Hematopoietic multipotent progenitor cell treated with erythropoietin and hydrocortisone succinate and interleukin-3 and kit ligand, for 4 days (in vitro differentiated cells): ENCODE measurements at regions not wholly inside any gene's neighbourhood (a gene's known extent, or its start where the extent isn't known, plus 50 kb on each side); places are given as distances from the start of the nearest gene placed in this dataset.

Experiments used
- DNase-seq: peaks from one replicate; pipeline ENCODE4 v3.0.0-alpha.2; 2015

DNA sequence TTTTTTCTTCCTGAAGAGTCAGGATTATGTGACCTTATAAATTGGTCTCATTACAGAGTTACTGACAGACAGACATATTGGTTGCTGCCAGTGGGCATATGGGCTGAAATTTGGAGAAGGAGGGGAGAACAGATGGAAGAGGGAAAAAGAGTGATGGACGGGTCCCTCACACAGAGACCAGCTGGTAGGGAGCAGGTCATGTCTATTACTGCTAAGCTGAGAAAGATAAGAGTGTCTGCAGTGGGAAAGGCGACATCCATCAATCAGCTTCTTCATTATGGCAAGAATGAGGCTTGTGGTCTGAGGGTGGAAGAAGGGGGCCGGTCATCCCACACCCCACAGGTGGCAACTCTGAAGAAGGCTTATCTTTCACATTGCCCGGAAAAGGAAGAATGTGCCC, 353.8 kb upstream of the RSPO3 start:
- DNase-seq: no peak

DNA sequence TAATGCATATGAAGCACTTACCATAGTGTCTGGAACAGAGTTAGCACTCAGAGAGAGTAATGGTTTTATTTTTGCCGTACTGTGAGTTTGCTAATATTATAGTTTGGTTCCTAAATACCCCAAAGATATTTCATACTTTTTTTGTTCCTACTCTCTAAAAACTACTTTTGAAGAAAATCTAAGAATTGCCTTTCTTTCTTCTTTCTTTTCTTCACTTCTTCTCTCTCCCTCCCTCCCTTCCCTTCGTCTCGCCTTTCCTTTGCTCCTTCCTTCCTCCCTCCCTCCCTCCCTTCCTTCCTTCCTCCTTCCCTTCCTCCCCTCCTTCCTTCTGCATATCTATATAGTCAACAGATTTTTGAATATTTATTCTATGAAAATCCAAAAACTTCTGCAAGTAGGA, 351.7 kb upstream of the RSPO3 start:
- DNase-seq: no peak

DNA sequence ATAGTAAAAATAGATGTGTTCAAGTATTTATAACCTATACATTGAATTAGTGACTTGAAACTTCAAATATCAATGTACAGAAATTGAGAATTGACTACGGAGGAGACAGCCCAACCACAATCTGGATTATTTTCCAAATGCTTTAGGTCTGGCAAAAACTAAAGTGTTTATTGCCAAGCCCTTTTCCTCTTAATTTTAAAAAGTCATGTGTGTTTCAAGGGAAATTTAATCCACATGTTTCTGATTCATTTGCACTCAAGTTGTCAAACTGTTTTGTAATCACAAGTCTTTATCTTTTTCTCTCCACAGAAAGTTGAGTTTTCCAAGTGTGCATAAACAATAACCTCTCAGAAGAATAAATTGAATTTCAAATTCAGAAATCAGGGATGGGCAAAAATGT, 350.8 kb upstream of the RSPO3 start:
- no peak for DNase-seq

DNA sequence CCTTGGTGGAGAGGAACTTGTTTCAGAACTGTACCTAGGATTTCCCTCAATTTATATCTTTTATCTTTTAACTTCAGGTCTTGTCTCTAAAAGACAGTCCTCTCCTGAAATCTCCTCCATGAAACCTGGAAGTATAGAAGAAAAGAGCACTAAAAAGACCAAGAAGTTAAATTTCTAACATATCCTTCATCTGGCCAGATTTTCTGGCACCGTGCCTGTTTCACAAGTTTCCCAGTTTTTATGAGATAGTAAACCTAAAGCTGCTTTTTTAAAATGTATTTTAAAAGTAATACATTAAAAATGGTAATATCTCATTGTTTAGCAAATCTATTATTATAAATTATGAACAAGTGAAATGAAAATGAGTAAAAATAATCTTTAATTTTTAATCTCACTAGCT, 348.3 kb upstream of the RSPO3 start:
- no peak for DNase-seq

DNA sequence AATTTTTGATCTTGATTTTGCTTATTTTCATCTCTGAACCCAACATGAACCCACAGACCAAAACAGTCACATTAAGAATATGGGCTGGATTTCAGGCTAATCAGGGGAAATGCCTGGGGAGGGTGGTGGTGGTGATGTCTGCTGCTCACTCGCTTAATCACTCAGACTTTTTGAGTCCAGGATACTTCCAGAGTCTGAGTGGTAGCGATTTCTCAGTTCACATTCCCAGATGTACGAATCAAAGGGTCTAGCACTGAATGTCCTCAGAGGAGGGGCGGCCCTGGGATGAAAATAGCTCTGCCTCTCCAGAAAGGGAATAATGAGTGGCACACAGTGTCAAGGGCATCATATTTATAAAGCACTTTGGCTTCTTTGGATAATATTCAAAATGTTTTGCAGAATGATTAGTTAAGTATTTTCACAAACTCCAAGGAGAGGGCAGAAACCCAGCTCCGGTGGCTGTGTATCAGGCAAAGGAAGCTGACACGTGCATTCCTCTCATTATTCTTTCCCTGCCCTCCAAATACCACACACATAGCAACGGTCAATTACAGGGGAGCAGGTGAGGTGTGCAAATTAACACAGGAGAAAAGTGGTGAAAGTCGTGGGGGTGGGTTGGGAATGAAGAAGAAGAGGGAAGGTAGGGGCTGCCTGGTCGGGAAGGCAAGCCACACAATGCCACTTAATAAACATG, 345.2 kb upstream of the RSPO3 start:
- DNase-seq: no peak

DNA sequence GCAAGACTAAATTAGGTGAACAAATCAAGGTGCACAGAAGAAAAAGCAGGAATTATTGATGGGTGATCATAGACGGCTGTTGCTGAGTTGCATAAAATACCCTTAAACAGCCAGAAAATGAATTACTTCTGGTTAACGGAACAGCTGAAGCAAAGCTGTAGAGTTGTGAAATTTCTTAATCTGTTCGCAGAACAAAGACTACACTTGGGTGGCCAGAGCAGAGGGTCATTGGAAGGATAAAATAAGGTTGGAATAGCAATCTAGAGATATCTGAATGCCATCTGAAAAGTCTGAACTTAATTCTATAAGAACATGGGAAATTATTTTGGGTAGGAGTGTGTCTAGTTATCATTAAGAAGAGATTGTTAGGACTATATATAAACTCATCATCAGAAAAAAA, 339.1 kb upstream of the RSPO3 start:
- DNase-seq: no peak

DNA sequence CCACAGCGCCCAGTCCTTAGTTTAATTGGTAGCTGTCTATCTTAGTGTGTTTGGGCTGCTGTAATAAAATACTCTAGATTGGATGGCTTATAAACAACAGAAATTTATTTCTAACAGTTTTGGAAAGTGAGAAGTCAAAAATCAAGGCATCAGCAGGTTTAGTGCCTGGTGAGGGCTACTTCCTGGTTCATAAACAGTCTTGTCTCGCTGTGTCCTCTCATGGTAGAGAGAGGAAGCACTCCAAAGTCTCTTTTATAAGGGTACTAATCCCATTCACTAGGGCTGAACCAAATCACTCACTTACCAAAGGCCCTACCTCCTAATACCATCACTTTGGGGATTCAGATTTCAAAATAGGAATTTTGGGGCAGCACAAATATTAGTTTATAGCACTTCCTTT, 336.9 kb upstream of the RSPO3 start:
- no peak for DNase-seq

DNA sequence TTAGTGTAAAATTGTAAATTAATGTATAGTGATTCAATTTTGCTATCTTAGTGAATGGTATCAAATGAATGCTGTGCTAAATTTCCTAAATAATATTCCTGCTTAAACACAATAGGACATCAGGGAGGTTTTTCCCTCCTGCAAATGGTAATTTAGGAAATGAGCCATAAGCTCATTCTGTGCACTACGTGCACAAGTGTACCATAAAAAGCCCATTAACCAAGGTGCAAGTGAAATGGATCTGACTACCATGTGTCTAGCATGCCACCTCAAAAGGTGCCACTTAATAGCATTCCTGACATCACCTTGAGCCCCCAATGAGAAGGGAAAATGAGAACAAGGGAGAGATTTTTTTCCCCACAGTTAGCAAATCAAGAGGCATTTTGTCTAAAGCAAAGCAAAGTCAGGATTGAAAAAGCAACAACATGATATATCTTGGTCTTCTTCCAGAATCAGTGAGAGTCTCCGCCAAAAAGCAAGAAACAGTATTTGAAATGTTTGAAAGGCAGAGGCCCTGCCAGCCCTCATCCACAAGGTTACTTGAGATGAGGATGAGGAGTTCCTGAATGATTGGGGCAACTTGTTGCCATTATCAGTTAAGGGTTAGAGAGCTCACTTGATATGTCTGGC, 334.2 kb upstream of the RSPO3 start:
- DNase-seq: no peak

DNA sequence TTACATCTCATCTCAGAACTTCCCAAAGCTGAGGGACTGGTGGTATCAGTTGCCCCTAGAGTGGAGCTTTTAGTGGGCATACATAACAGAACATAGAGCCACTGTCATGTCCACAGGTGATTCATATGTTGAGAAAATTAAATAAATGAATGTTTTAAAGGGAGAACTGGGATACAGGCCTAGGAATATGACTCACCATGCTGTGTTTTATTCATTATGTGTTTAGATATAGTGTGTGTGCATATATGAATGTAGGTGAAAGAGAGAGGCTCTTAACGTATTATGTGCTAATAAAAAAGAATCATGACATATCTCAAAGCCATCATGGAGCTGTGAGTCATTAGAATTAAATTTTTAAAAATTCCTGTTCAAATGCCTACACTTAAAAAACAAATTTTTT, 332.2 kb upstream of the RSPO3 start:
- no peak for DNase-seq

DNA sequence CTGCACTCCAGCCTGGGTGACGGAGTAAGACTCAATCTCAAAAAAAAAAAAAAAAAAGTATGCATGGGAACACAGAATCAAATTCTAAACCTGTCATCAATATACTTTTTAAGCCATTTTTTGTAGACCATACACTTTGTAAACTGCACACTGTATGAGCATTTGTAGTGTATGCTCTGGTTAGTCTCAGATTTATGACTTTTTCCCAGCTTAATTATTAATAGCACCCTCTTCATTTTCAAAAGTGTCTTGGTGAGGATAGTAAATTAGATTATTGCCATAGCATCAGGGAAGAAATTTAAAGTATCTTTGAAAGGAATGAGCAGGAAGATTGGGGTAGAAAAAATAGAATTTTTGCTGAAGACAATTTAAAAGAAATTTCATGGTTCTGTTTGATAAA, 330.8 kb upstream of the RSPO3 start:
- no peak for DNase-seq

DNA sequence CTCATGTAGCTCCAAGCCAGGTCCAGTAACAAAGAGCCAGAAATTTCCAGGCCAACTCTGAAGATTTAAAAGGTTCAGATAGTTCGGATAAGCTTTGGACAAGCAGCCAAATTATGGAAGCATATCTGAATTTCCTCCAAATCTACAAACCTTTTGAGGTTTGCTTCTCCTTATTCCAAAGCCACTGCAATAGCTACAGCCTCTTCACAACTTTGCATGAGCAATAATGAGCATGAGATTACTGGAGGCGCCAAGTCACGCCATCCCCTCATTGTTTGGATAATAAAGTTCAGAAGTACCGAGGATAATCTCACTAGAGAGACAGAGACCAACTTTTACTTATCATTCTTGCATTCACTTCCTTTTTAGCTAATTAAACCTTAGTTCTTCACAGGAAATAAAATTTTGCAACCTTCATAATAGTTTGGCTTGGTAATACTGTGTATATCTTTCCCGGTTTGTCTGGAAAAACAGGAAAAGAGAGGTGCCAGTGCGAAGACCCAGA, 329.6 kb upstream of the RSPO3 start:
- DNase-seq: no peak

DNA sequence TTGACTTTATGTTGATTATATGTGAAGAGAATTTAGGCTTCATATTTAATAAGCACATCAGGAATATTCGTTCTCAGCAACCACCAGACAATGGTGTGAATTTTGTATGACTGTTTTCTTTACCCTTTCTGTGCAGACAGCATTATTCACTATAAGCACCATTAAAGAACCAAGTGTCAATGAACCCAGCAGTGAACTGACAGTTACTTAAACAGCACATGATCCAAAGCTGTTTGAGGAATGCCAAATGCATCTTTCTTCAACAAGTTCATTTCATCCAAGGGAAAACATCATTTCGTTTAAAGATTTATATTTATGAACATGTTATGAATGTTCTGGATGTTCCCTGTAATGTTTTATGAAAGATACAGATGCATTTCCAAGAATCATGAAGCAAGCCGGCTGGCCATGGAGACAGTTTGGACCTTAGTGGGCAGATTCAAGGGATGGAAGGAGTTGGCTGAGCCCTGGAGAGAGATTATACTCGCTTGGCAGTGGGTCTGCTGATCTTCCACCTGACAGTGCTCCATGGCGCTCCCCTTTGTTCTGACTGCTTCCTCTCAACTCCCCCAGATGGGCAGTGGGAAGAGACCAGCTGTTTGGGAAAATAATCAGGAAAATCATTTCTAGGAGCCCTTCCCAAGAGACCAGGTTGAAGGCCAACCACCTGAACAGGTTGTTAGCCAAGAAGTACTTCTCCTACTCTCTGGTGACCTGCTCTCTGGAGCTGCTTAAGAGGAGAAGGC, 326.0 kb upstream of the RSPO3 start:
- no peak for DNase-seq

DNA sequence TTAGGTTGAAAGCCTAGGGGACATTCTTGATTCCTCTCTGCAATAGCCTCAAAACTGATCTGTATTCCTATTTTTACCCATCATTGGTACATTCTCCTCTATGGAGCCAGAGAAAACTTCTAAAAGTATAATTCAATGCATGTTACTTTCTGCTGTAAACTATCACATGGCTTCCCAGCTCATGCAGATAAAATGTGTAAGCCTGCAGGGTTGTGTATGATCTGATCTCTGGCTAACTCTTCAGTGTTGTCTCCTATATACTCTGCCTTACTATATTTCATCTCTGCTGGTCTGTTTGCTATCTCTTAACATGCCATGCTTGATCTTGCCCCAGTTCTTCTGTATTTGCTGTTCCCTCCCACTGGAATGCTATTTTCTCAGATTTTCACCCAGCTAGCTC, 323.3 kb upstream of the RSPO3 start:
- no peak for DNase-seq

DNA sequence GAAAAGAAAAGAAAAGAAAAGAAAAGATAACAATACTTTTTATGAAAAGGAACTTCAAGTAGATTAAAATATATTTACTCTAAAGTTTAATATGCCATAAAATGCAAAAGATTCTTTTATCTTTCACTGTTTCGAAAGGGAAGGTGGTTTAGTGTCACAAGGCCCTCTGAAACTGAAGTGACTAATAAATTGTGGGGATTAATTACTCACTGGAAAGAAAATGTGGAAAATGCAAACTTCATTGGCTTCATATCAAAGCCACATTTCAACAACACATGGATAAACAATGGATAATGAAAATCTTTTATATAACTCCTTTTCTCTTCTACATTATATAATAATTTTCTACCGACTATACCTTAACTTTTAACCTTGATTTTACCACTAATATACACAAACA, 320.5 kb upstream of the RSPO3 start:
- DNase-seq: no peak

DNA sequence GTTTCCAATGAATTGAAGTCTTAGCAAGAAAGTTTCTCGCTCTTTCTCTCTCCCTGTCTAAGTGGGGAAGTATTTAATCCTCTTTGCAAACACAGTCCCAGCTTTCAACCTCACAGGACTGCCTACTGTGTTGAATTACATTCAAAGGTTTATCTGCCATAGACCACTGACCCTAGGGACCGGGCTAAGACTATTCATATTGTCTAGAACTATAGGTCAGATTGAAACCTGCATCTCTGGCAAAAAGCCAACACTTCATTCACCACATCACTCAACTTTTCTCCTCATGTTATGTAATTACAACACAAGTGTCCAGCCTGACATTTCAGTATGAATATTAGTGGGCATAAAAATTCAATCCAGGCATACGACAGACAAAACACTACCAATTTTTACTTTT, 314.7 kb upstream of the RSPO3 start:
- DNase-seq: no peak

DNA sequence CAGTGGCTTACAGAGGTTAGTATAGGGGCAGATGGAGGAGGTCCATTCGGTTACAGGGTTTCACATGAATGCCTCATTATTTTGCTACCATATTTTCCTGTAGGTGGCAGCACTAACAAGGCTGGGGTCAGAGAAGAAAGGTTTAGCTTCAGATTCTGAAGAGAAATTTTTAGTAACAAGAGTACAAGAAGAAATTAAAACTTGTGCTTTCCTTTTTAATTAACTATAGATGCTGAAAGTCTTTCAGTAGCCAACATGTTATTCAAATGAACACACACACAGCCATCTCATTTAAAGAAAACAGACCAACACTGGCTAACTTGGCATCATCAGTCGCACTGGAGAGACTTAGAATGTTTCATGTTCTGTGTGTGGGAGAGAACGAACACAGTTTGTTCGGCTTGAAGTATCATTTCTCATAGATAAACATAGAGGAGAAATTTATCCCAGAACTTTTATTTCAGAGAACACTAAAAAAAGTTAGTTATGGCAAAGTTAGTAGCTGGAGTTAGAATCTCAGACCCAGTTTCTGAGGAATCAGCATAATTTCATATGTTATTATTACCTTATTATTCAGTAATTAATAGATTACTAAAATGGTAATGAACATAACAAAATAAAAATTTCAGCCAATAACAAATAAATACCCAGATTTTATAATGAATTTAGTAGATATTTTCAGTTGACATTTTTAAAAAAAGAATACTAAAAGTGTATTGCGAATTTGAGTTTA, 314.0 kb upstream of the RSPO3 start:
- DNase-seq: peak; percentile 68

DNA sequence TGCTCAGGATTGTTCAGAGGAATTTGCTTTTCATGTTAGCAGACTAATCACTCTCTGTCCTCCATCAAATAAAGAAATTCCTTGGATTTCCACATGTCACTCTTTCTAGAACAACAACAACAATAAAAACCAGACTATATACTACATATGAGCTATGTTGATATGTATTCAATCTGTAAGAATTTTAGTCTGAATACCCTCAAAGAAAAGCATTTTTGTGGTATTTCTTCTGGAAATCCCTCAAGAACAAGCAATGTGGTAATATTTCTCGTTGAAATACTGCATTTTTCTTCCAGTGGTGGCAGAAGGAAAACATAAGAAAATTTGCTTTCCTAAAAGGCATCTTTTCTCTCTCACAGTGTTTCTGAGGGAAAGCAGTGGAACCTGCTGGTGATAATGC, 312.6 kb upstream of the RSPO3 start:
- no peak for DNase-seq

DNA sequence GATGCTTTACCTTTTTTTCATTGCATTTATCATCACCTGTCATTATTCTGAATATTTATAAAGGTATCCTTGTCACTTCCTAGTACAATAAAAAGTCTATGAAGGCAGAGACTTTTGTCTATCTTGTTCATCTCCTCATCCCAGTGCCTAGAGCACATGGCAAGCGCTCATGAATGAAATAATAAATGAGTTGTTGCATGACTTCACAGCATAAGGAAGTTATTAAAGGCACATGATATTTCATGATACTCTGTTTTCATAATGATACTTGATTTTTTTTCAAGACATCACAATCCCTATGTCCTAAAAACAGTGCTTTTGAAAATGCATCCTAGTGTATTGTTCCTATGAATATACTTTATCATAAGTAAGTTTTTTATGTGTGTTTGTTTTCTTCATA, 310.6 kb upstream of the RSPO3 start:
- DNase-seq: no peak

DNA sequence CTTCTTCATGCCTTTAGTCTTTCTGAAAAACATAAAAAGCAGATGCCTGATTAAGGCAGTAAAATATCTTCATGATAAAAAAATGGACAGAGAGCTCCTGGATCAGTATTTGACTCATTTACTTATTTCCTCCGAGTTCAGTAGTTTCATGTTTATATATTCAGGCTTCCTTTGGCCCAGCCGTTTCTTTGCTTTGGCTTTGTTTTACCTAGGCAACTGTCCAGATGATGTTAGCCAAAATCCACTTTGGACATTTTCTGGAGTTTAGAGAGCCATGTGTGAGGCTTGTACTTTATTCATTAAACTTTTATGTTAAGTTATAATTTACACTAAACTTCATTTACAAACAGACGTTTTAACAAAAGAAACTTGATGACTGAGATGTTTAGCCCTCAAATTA, 307.1 kb upstream of the RSPO3 start:
- no peak for DNase-seq

DNA sequence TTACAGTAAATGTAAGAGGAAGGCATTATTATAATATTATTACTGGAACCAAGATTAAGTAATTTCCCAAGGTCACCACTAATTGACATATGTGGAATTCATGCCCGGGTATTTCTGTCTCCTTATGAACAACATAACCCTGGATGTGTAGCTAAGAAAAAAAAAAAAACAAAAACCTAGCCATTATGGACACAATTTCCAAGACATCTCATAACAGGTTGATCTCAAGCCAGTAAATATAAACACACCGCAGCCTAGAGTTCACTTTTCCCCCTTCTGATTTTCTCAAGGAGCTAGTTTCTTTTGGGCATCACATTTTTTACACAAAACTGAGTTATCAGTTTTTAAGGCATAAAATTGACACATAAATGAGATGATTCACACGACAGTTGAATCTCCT, 306.5 kb upstream of the RSPO3 start:
- DNase-seq: no peak

DNA sequence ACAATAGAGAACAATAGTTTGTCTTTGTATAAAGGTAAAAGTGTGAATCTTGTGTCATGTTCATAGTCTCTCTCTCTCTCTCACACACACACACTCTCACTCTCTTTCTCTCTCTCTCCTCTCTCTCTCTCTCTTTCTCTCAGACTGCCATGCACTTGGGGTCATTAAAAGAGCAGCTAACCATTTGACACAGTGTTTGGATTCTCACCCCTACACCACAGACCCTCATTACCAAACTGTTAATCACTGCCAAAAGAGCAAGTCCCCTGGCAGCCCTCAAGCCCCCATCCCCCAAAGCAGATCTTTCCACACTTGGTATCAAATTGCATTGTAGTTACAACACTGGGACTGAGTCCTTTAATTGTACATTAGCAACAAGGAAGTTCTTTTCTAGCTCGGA, 305.8 kb upstream of the RSPO3 start:
- no peak for DNase-seq

DNA sequence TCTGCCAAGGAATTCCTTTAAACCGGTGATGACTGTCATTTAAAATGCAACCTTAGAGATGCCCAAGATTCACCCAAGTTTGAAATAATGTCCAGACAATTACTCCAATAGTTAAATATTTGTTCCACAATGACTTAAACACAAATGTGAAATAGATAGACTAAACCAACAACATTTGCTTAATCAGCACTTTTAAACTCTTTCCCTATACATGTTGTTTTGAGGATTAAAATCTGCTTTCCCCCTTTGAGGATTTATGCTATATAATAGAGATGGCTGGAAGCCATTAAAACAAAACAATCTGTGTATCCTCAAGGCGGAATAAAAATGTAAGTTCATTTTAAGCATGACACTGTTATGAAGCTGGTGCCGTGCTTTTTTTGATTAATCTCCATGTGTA, 297.8 kb upstream of the RSPO3 start:
- no peak for DNase-seq

DNA sequence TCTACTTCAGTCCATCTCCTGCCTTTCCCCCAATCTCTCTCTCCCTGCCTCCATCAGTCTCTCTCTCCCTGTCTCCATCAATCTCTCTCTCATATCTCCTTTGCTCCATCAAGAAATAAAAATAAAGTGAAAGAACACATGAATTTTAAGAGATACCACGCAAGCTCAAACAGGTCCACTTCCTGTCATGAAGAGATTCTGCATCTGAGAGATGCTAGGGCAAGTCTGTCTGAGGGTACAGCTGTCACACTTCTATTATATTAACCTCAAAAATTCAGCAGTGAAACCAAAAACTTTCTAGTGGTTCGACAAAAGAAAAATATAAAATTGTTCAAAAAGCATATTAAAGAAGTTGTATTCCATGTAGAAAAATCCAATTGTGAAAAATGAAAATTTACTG, 296.8 kb upstream of the RSPO3 start:
- no peak for DNase-seq

DNA sequence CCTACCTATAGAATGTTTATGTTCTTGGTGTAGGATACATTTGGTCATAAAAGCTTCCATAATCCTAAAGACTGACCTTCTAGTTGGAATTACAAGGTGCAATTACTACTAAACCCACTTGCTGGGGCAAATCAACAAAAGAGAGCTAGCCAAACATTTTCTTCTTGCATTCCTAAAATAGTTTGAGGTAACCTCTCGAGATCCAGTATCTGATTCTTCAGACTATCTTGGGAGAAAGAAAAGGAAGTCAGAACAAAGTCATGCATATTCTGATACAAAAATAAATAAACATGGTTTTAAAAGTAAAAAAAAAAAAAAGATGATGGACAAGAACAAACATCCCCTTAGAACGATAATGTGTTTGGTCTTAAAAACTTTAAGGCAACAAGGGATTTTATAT, 294.2 kb upstream of the RSPO3 start:
- no peak for DNase-seq
